HUES6 (cell line): ENCODE measurements at regions not wholly inside any gene's neighbourhood (a gene's known extent, or its start where the extent isn't known, plus 50 kb on each side); places are given as distances from the start of the nearest gene placed in this dataset.

Source experiments
- H3K27ac ChIP-seq: 2 replicates; pipeline ENCODE4 v1.7.0; 2013; ENCODE audit warnings: low read depth, mild to moderate bottlenecking, low read length, inconsistent platforms
- H3K27me3 ChIP-seq: 2 replicates; pipeline ENCODE4 v1.6.1; 2013; ENCODE audit warnings: low read length; ENCODE audit not compliant: control insufficient read depth, insufficient read depth
- H3K36me3 ChIP-seq: 2 replicates; pipeline ENCODE4 v1.6.1; 2013; ENCODE audit warnings: low read length; ENCODE audit not compliant: control insufficient read depth, insufficient read depth
- H3K4me1 ChIP-seq: 2 replicates; pipeline ENCODE4 v1.6.1; 2013; ENCODE audit warnings: low read length; ENCODE audit not compliant: control insufficient read depth, insufficient read depth
- H3K4me3 ChIP-seq: 2 replicates; pipeline ENCODE4 v1.5.1; 2013; ENCODE audit warnings: low read depth, low read length
- H3K9ac ChIP-seq: one replicate; pipeline ENCODE4 v1.6.1; 2013; ENCODE audit warnings: mild to moderate bottlenecking, low read length
- H3K9me3 ChIP-seq: 2 replicates; pipeline ENCODE4 v1.6.1; 2013; ENCODE audit warnings: low read depth, low read length; ENCODE audit not compliant: control insufficient read depth, insufficient read depth

GRCh38 chr4:129410115-129410514 is 314.2 kb downstream of the C4orf33 start:
- no peaks in the 10 kb centered on the region for H3K9me3 ChIP-seq
- no peak overlapping the region for H3K9ac ChIP-seq
- no peaks in the 10 kb centered on the region for H3K36me3 ChIP-seq
- H3K27me3 ChIP-seq, result no peaks in the 10 kb centered on the region
- no peaks in the 10 kb centered on the region for H3K4me1 ChIP-seq
- no peak overlapping the region for H3K4me3 ChIP-seq
- H3K27ac ChIP-seq, result no peak overlapping the region

- H3K9ac ChIP-seq, result no peak overlapping the region
- H3K36me3 ChIP-seq, result no peaks in the 10 kb centered on the region
Measured at GRCh38 chr4:129415004-129415403, 319.1 kb downstream of the C4orf33 start.

DNA sequence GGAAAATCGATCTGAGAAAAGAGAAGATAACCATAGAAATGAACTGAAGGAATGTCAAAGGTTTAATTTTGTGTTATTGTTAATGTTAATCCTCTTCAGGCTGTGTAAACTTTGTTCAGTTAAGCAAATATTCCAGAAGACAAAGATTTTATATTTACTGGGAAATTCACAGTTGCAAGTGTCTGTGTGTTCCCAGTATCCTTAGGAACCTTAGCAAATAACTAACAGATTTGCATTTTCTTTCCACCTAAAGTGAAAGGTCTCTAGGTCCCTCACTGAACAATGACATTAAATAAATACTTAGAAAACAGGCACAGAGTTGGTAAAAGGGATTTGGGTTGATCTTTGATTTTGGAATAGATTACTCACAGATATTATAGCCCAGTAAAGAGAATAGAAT is 324.7 kb downstream of the C4orf33 start:
- Histone ChIP-seq H3K4me3 (no peak overlapping the region), H3K4me1 (no peaks in the 10 kb centered on the region), H3K27ac (no peak overlapping the region), H3K9ac (no peak overlapping the region), H3K27me3 (no peaks in the 10 kb centered on the region), H3K9me3 (no peaks in the 10 kb centered on the region), H3K36me3 (no peaks in the 10 kb centered on the region)

More at GRCh38 chr4:129415004-129415403, 319.1 kb downstream of the C4orf33 start:
- Histone ChIP-seq H3K4me1 (no peaks in the 10 kb centered on the region), H3K9me3 (no peaks in the 10 kb centered on the region), H3K27me3 (no peaks in the 10 kb centered on the region), H3K4me3 (no peak overlapping the region), H3K27ac (no peak overlapping the region)

DNA sequence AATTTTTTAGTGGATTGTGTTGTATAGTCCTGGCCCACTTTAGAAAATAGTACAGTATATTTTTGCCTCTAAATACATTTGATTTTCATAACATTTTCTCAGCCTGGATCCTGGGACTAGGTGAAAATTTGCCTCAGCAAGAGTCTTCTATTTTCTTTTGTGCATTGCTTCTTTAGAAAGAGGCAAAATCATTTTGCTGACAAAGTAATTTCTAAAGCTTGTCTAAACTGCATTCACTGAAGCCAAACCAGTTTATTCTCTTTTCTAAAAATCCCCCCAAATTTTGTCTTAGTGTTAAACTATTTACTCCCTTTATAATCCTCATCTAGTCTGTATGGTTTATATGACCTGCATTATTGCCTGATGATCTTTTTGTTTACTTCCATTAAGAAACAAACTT is 326.3 kb downstream of the C4orf33 start:
- H3K4me1 ChIP-seq, result no peaks in the 10 kb centered on the region
- no peaks in the 10 kb centered on the region for H3K27me3 ChIP-seq
- H3K4me3 ChIP-seq, result no peak overlapping the region
- no peaks in the 10 kb centered on the region for H3K9me3 ChIP-seq
- H3K9ac ChIP-seq, result no peak overlapping the region
- H3K27ac ChIP-seq, result no peak overlapping the region
- no peaks in the 10 kb centered on the region for H3K36me3 ChIP-seq

- no peaks in the 10 kb centered on the region for H3K4me1 ChIP-seq
- no peak overlapping the region for H3K9ac ChIP-seq
- no peaks in the 10 kb centered on the region for H3K36me3 ChIP-seq
- H3K27me3 ChIP-seq, result no peaks in the 10 kb centered on the region
- H3K9me3 ChIP-seq, result no peaks in the 10 kb centered on the region
- H3K4me3 ChIP-seq, result no peak overlapping the region
- no peak overlapping the region for H3K27ac ChIP-seq
Measured at GRCh38 chr4:129428454-129428853, 332.5 kb downstream of the C4orf33 start.

- no peaks in the 10 kb centered on the region for H3K4me1 ChIP-seq
- no peak overlapping the region for H3K27ac ChIP-seq
- H3K27me3 ChIP-seq, result no peaks in the 10 kb centered on the region
- H3K9me3 ChIP-seq, result no peaks in the 10 kb centered on the region
- H3K36me3 ChIP-seq, result no peaks in the 10 kb centered on the region
- no peak overlapping the region for H3K4me3 ChIP-seq
- no peak overlapping the region for H3K9ac ChIP-seq
Measured at GRCh38 chr4:129429581-129430320, 333.8 kb downstream of the C4orf33 start.

DNA sequence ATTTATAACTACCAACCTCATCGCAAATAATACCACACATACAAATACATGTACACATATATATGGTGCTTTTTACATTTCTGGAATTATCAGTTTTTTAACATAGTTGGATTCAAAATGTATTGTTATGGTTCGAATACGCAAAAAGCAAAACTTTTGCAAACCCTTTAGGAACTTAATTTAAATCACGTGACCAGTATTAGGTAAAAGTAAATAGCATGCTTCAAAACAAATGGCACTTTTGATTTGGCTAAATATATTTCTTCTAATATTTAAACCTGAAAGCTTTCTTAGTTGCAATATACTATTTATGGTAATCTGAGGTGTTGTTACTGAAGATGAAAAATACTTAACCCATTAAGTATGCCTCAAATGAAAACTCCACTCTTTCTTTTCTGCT is 341.4 kb downstream of the C4orf33 start:
- H3K36me3 ChIP-seq, result no peaks in the 10 kb centered on the region
- H3K27ac ChIP-seq, result no peak overlapping the region
- no peaks in the 10 kb centered on the region for H3K9me3 ChIP-seq
- H3K4me3 ChIP-seq, result no peak overlapping the region
- no peaks in the 10 kb centered on the region for H3K4me1 ChIP-seq
- H3K9ac ChIP-seq, result no peak overlapping the region
- no peaks in the 10 kb centered on the region for H3K27me3 ChIP-seq

- H3K27me3 ChIP-seq, result no peaks in the 10 kb centered on the region
- H3K27ac ChIP-seq, result no peak overlapping the region
- H3K4me1 ChIP-seq, result no peaks in the 10 kb centered on the region
- no peaks in the 10 kb centered on the region for H3K9me3 ChIP-seq
- H3K9ac ChIP-seq, result no peak overlapping the region
- H3K4me3 ChIP-seq, result no peak overlapping the region
- no peaks in the 10 kb centered on the region for H3K36me3 ChIP-seq
Measured at GRCh38 chr4:129438456-129438981, 342.6 kb downstream of the C4orf33 start.

GRCh38 chr4:129446074-129446473 is 350.1 kb downstream of the C4orf33 start:
- no peak overlapping the region for H3K4me3 ChIP-seq
- H3K9me3 ChIP-seq, result no peaks in the 10 kb centered on the region
- H3K27me3 ChIP-seq, result no peaks in the 10 kb centered on the region
- no peak overlapping the region for H3K9ac ChIP-seq
- no peaks in the 10 kb centered on the region for H3K36me3 ChIP-seq
- no peak overlapping the region for H3K27ac ChIP-seq
- H3K4me1 ChIP-seq, result peaks cover 7% of the 10 kb centered on the region; the same call in 1 of the 2 replicates

- Histone ChIP-seq H3K4me3 (no peak overlapping the region), H3K27ac (no peak overlapping the region), H3K36me3 (no peaks in the 10 kb centered on the region), H3K27me3 (no peaks in the 10 kb centered on the region), H3K4me1 (no peaks in the 10 kb centered on the region), H3K9me3 (no peaks in the 10 kb centered on the region), H3K9ac (no peak overlapping the region)
Measured at GRCh38 chr4:129453524-129454200, 357.7 kb downstream of the C4orf33 start.

GRCh38 chr4:129455482-129455881 is 359.5 kb downstream of the C4orf33 start:
- H3K36me3 ChIP-seq, result no peaks in the 10 kb centered on the region
- no peak overlapping the region for H3K27ac ChIP-seq
- H3K4me3 ChIP-seq, result no peak overlapping the region
- H3K27me3 ChIP-seq, result no peaks in the 10 kb centered on the region
- H3K4me1 ChIP-seq, result no peaks in the 10 kb centered on the region
- H3K9ac ChIP-seq, result no peak overlapping the region
- no peaks in the 10 kb centered on the region for H3K9me3 ChIP-seq
